ENCODE measurements at regions not wholly inside any gene's neighbourhood (a gene's known extent, or its start where the extent isn't known, plus 50 kb on each side); places are given as distances from the start of the nearest gene placed in this dataset.

- intact Hi-C loops (cut with DNase I), result no loop called here
- H3K27me3 ChIP-seq, result no peaks in the 10 kb centered on the region
- no peak for DNase-seq
- H3K9ac ChIP-seq (ENCODE audit: low read depth in 2 of 2, low read length in 2 of 2), result no peak overlapping the region
- no peak overlapping the region for H3K27ac ChIP-seq
- H3K4me1 ChIP-seq, result no peaks in the 10 kb centered on the region
- H3K9me3 ChIP-seq, result no peaks in the 10 kb centered on the region
- H3K4me3 ChIP-seq, result no peak overlapping the region
- no peaks in the 10 kb centered on the region for H3K36me3 ChIP-seq
- TF ChIP-seq CTCF (IDR thresholded peaks at IDR 0.05), result no peak
Observed at GRCh38 chr5:122705851-122706250, 69.0 kb upstream of the SNX2 start.

- H3K9me3 ChIP-seq, result no peaks in the 10 kb centered on the region
- intact Hi-C loops (cut with DNase I), result no loop called here
- H3K27me3 ChIP-seq, result no peaks in the 10 kb centered on the region
- no peak overlapping the region for H3K27ac ChIP-seq
- TF ChIP-seq CTCF (IDR thresholded peaks at IDR 0.05), result no peak
- DNase-seq, result no peak
- no peak overlapping the region for H3K9ac ChIP-seq (ENCODE audit: low read depth in 2 of 2, low read length in 2 of 2)
- H3K4me3 ChIP-seq, result no peak overlapping the region
- H3K36me3 ChIP-seq, result no peaks in the 10 kb centered on the region
- no peaks in the 10 kb centered on the region for H3K4me1 ChIP-seq
Observed at GRCh38 chr5:122707796-122708195, 67.1 kb upstream of the SNX2 start.

- H3K9ac ChIP-seq (ENCODE audit: low read depth in 2 of 2, low read length in 2 of 2), result no peak overlapping the region
- no peak for TF ChIP-seq CTCF (IDR thresholded peaks at IDR 0.05)
- DNase-seq, result no peak
Observed at GRCh38 chr5:122713041-122713440, 61.8 kb upstream of the SNX2 start.

GRCh38 chr5:122715095-122715494 is 59.8 kb upstream of the SNX2 start:
- Histone ChIP-seq H3K36me3 (no peaks in the 10 kb centered on the region), H3K4me1 (no peaks in the 10 kb centered on the region), H3K27me3 (no peaks in the 10 kb centered on the region), H3K4me3 (no peak overlapping the region), H3K9me3 (no peaks in the 10 kb centered on the region), H3K27ac (no peak overlapping the region), H3K9ac (ENCODE audit: low read depth in 2 of 2, low read length in 2 of 2) (no peak overlapping the region)
- intact Hi-C loops (cut with DNase I), result no loop called here
- TF ChIP-seq CTCF (IDR thresholded peaks at IDR 0.05), result no peak
- no peak for DNase-seq

More at GRCh38 chr5:122713041-122713440, 61.8 kb upstream of the SNX2 start:
- H3K27me3 ChIP-seq, result no peaks in the 10 kb centered on the region
- H3K36me3 ChIP-seq, result no peaks in the 10 kb centered on the region
- intact Hi-C loops (cut with DNase I), result no loop called here
- H3K9me3 ChIP-seq, result no peaks in the 10 kb centered on the region
- H3K4me3 ChIP-seq, result no peak overlapping the region
- H3K4me1 ChIP-seq, result no peaks in the 10 kb centered on the region
- no peak overlapping the region for H3K27ac ChIP-seq

- Histone ChIP-seq H3K4me1 (no peaks in the 10 kb centered on the region), H3K9me3 (no peaks in the 10 kb centered on the region), H3K36me3 (no peaks in the 10 kb centered on the region), H3K4me3 (no peak overlapping the region), H3K9ac (ENCODE audit: low read depth in 2 of 2, low read length in 2 of 2) (no peak overlapping the region), H3K27ac (no peak overlapping the region), H3K27me3 (no peaks in the 10 kb centered on the region)
- intact Hi-C loops (cut with DNase I), result no loop called here
- no peak for TF ChIP-seq CTCF (IDR thresholded peaks at IDR 0.05)
- DNase-seq, result no peak
Observed at GRCh38 chr5:122718611-122719010, 56.3 kb upstream of the SNX2 start.

Measured in colonic mucosa (tissue), 4 donors.